CD4-positive, alpha-beta memory T cell (primary cell): ENCODE measurements at regions not wholly inside any gene's neighbourhood (a gene's known extent, or its start where the extent isn't known, plus 50 kb on each side); places are given as distances from the start of the nearest gene placed in this dataset.

Source experiments
- CTCF ChIA-PET: fragments of 350-600 bp; sonication (Branson Sonifier 250); formaldehyde crosslinking; loops from one replicate; lab custom pipeline; 2021; ENCODE audit warnings: inconsistent platforms; ENCODE audit not compliant: partially characterized antibody; lab: Charles Lee
- POLR2A ChIA-PET: fragments of 350-600 bp; sonication (Branson Sonifier 250); formaldehyde crosslinking; loops from one replicate; lab custom pipeline; 2021; ENCODE audit not compliant: partially characterized antibody; lab: Charles Lee
- DNase-seq, 5 donors: peaks; one replicate each; pipeline versions ENCODE4 v3.0.0 to v3.0.0-alpha.2; 2020 to 2022; ENCODE audit warnings: mixed read lengths in 1 of 5
- H3K27ac ChIP-seq: one replicate; pipeline ENCODE4 v1.7.0; 2013; ENCODE audit warnings: low read depth, low read length
- H3K27me3 ChIP-seq: 2 replicates; pipeline ENCODE4 v1.7.0; 2013; ENCODE audit warnings: mild to moderate bottlenecking, low read length, moderate library complexity; ENCODE audit not compliant: insufficient read depth
- H3K36me3 ChIP-seq: 2 replicates; pipeline ENCODE4 v1.7.0; 2013; ENCODE audit warnings: mild to moderate bottlenecking, low read length, moderate library complexity; ENCODE audit not compliant: insufficient read depth
- H3K4me1 ChIP-seq: 2 replicates; pipeline ENCODE4 v1.7.0; 2013; ENCODE audit warnings: mild to moderate bottlenecking, low read length, moderate library complexity; ENCODE audit not compliant: insufficient read depth
- H3K4me3 ChIP-seq, 2 donors: one replicate each; pipeline ENCODE4 v1.7.0; 2013; ENCODE audit warnings: low read length in 2 of 2, mild to moderate bottlenecking in 1 of 2
- H3K9me3 ChIP-seq, 2 donors: one replicate each; pipeline ENCODE4 v1.7.0; 2013; ENCODE audit warnings: low read length in 2 of 2, control low read depth in 1 of 2; ENCODE audit not compliant: control insufficient read depth in 1 of 2
- H3K27ac Mint-ChIP-seq, 7 donors: one replicate each; pipeline ENCODE4 v1.8.0; 2020 to 2021; ENCODE audit warnings: mixed read lengths in 7 of 7, mild to moderate bottlenecking in 6 of 7, inconsistent platforms in 3 of 7, moderate library complexity in 3 of 7
- H3K27me3 Mint-ChIP-seq, 2 donors: one replicate each; pipeline ENCODE4 v1.8.0; 2020 to 2021; ENCODE audit warnings: mixed read lengths in 2 of 2
- H3K36me3 Mint-ChIP-seq, 2 donors: one replicate each; pipeline ENCODE4 v1.8.0; 2020 to 2021; ENCODE audit warnings: mixed read lengths in 2 of 2, inconsistent platforms in 1 of 2, mild to moderate bottlenecking in 1 of 2
- H3K4me1 Mint-ChIP-seq, 4 donors: one replicate each; pipeline ENCODE4 v1.8.0; 2020 to 2021; ENCODE audit warnings: mixed read lengths in 4 of 4, mild to moderate bottlenecking in 1 of 4
- H3K4me3 Mint-ChIP-seq, 8 donors: one replicate each; pipeline ENCODE4 v1.8.0; 2020 to 2021; ENCODE audit warnings: mixed read lengths in 8 of 8, mild to moderate bottlenecking in 7 of 8, moderate library complexity in 6 of 8, inconsistent platforms in 3 of 8
- H3K9me3 Mint-ChIP-seq, 8 donors: one replicate each; pipeline ENCODE4 v1.8.0; 2020 to 2021; ENCODE audit warnings: mixed read lengths in 8 of 8, mild to moderate bottlenecking in 5 of 8, inconsistent platforms in 3 of 8, moderate library complexity in 1 of 8
- intact Hi-C: fragments of 100-400 bp; cut with micrococcal nuclease; formaldehyde crosslinking; loops from one replicate; pipeline ENCODE4 v1.15.1; 2023

DNA sequence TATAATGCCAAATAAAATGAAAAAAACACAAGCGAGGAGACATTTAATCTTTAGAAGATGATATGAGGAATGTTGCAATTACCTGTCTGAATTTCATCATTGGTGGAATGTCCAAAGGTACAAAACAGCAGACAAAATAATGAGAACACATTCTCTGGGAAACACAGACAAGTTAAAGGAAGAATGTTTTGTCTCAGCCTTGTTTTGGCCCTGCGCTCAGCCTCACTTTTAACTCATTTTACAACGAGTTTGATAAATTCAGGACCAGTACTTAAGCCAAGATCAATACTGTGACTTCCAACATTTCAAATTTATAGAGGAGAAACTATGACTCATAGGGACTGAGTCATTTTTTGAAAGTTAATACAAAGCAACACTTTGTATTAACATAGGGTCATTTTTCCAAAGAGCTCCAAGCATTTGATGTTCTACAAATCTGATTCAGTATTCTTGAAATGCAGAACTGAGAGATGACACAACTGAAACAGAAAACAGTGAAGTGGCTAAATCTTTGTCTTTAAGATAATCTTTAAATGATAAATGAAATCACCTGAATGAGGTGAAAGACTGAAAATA, 833.2 kb upstream of the CHAC2 start:
- POLR2A ChIA-PET = no interaction called here
- no peak overlapping the region for H3K27ac Mint-ChIP-seq
- H3K4me1 ChIP-seq = no peaks in the 10 kb centered on the region
- CTCF ChIA-PET = no interaction called here
- no peak for DNase-seq
- no peak overlapping the region for H3K4me3 ChIP-seq
- peaks cover 0 to 8% (median 2%) of the 10 kb centered on the region in 4 donors for H3K4me1 Mint-ChIP-seq
- no peaks in the 10 kb centered on the region for H3K36me3 ChIP-seq
- no peaks in the 10 kb centered on the region for H3K36me3 Mint-ChIP-seq
- intact Hi-C loops = no loop called here
- no peak overlapping the region for H3K27ac ChIP-seq
- H3K27me3 Mint-ChIP-seq = no peaks in the 10 kb centered on the region
- no peaks in the 10 kb centered on the region for H3K27me3 ChIP-seq
- no peaks in the 10 kb centered on the region for H3K9me3 ChIP-seq
- H3K4me3 Mint-ChIP-seq = no peak overlapping the region
- peaks cover 0 to 8% (median 3%) of the 10 kb centered on the region in 8 donors for H3K9me3 Mint-ChIP-seq

- no peaks in the 10 kb centered on the region for H3K4me1 ChIP-seq
- no peak overlapping the region for H3K27ac Mint-ChIP-seq
- CTCF ChIA-PET = no interaction called here
- H3K27me3 ChIP-seq = no peaks in the 10 kb centered on the region
- no peak for DNase-seq
- no peak overlapping the region for H3K4me3 Mint-ChIP-seq
- peaks cover 0 to 8% (median 2%) of the 10 kb centered on the region in 4 donors for H3K4me1 Mint-ChIP-seq
- POLR2A ChIA-PET = no interaction called here
- no peak overlapping the region for H3K27ac ChIP-seq
- H3K36me3 Mint-ChIP-seq = no peaks in the 10 kb centered on the region
- no peak overlapping the region for H3K4me3 ChIP-seq
- H3K27me3 Mint-ChIP-seq = no peaks in the 10 kb centered on the region
- intact Hi-C loops = no loop called here
- no peaks in the 10 kb centered on the region for H3K36me3 ChIP-seq
- H3K9me3 ChIP-seq = no peaks in the 10 kb centered on the region
- H3K9me3 Mint-ChIP-seq = peaks cover 0 to 12% (median 4%) of the 10 kb centered on the region in 8 donors
These were observed 833.7 kb upstream of the CHAC2 start for GRCh38 chr2:52933878-52934277.

GRCh38 chr2:52931660-52932059, 835.9 kb upstream of the CHAC2 start:
- H3K27me3 Mint-ChIP-seq = no peaks in the 10 kb centered on the region
- no peak for DNase-seq
- H3K36me3 Mint-ChIP-seq = no peaks in the 10 kb centered on the region
- H3K4me1 Mint-ChIP-seq = peaks cover 0 to 8% (median 2%) of the 10 kb centered on the region in 4 donors
- H3K4me3 Mint-ChIP-seq = no peak overlapping the region
- no peaks in the 10 kb centered on the region for H3K4me1 ChIP-seq
- no peak overlapping the region for H3K27ac ChIP-seq
- H3K9me3 Mint-ChIP-seq = peaks cover 0 to 12% (median 4%) of the 10 kb centered on the region in 8 donors
- H3K27ac Mint-ChIP-seq = no peak overlapping the region
- POLR2A ChIA-PET = no interaction called here
- no peaks in the 10 kb centered on the region for H3K27me3 ChIP-seq
- CTCF ChIA-PET = no interaction called here
- no peak overlapping the region for H3K4me3 ChIP-seq
- H3K36me3 ChIP-seq = no peaks in the 10 kb centered on the region
- intact Hi-C loops = no loop called here
- H3K9me3 ChIP-seq = no peaks in the 10 kb centered on the region

DNA sequence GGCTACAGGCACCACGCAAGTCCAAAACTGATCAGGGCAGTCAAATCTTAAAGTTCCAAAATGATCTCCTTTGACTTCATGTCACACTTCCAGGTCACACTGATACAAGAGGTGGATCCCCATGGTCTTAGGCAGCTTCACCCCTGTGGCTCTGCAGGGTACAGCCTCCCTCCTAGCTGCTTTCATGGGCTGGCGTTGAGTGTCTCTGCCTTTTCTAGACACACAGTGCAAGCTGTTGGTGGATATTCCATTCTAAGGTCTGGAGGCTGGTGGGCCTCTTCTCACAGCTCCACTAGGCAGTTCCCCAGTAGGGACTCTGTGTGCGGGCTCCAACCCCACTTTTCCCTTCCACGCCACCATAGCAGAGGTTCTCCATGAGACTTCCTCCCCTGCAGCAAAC, 838.2 kb upstream of the CHAC2 start:
- H3K36me3 Mint-ChIP-seq = no peaks in the 10 kb centered on the region
- H3K4me1 Mint-ChIP-seq = peaks cover 0 to 3% (median under 1%) of the 10 kb centered on the region in 4 donors

DNA sequence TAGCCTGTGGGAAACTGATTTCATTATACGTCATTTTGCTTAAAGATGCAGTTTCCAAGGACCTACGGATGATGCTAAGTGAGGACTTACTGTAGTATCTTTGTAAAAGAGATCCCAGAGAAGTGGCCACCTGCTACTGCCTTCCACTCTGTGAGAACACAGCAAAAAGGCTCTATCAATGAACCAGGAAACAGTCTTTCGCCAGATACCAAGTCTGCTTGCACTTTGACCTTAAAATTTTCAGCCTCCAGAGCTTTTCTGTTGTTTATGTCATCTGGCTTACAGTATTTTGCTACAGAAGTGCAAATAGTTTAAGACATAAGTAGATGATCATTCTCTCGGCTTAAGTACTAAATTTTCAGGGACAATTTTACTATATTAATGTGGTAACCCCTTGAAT, 847.9 kb upstream of the CHAC2 start:
- no peak overlapping the region for H3K4me3 ChIP-seq
- Mint-ChIP-seq H3K4me3 (no peak overlapping the region), H3K27me3 (no peaks in the 10 kb centered on the region), H3K9me3 (peaks cover 0 to 4% (median 0%) of the 10 kb centered on the region in 8 donors), H3K27ac (no peak overlapping the region), H3K36me3 (no peaks in the 10 kb centered on the region), H3K4me1 (no peaks in the 10 kb centered on the region)
- no peaks in the 10 kb centered on the region for H3K27me3 ChIP-seq
- DNase-seq = no peak
- H3K4me1 ChIP-seq = no peaks in the 10 kb centered on the region
- H3K27ac ChIP-seq = no peak overlapping the region
- intact Hi-C loops = no loop called here
- H3K9me3 ChIP-seq = no peaks in the 10 kb centered on the region
- POLR2A ChIA-PET = no interaction called here
- H3K36me3 ChIP-seq = no peaks in the 10 kb centered on the region
- CTCF ChIA-PET = no interaction called here

More for the DNA sequence above, 838.2 kb upstream of the CHAC2 start:
- no peak overlapping the region for H3K4me3 ChIP-seq
- ChIA-PET POLR2A (no interaction called here), CTCF (no interaction called here)
- peaks cover 0 to 12% (median 6%) of the 10 kb centered on the region in 8 donors for H3K9me3 Mint-ChIP-seq
- H3K27me3 Mint-ChIP-seq = no peaks in the 10 kb centered on the region
- intact Hi-C loops = no loop called here
- no peak overlapping the region for H3K27ac ChIP-seq
- DNase-seq = no peak
- no peak overlapping the region for H3K27ac Mint-ChIP-seq
- no peak overlapping the region for H3K4me3 Mint-ChIP-seq
- H3K27me3 ChIP-seq = no peaks in the 10 kb centered on the region
- no peaks in the 10 kb centered on the region for H3K4me1 ChIP-seq
- no peaks in the 10 kb centered on the region for H3K36me3 ChIP-seq
- H3K9me3 ChIP-seq = no peaks in the 10 kb centered on the region

- CTCF ChIA-PET = no interaction called here
- Mint-ChIP-seq H3K27me3 (no peaks in the 10 kb centered on the region), H3K9me3 (peaks cover 0 to 4% (median 0%) of the 10 kb centered on the region in 8 donors), H3K36me3 (no peaks in the 10 kb centered on the region), H3K4me1 (no peaks in the 10 kb centered on the region), H3K4me3 (no peak overlapping the region), H3K27ac (no peak overlapping the region)
- no peak overlapping the region for H3K27ac ChIP-seq
- no peak for DNase-seq
- no peaks in the 10 kb centered on the region for H3K27me3 ChIP-seq
- no peaks in the 10 kb centered on the region for H3K9me3 ChIP-seq
- POLR2A ChIA-PET = no interaction called here
- no peak overlapping the region for H3K4me3 ChIP-seq
- no peaks in the 10 kb centered on the region for H3K36me3 ChIP-seq
- intact Hi-C loops = no loop called here
- H3K4me1 ChIP-seq = no peaks in the 10 kb centered on the region
These were observed 849.1 kb upstream of the CHAC2 start for GRCh38 chr2:52918551-52918950.

DNA sequence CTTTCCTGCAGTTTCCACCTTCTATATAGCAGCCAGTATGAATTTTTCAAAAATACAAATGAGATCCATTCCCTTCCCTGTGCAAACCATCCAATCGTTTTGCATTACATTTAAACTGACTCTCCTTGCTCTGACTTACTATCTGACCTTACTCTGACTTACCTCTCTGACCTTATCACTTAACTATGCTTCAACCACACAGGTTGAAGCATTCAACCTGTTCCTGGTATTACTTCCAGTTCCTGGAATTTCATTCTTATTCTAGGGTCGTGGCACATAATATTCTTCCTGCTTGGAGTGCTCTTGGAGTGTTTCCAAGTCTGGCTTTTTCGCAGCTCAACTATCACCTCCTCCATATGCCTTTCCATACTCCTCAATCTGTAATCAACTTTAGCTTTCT, 850.6 kb upstream of the CHAC2 start:
- no peaks in the 10 kb centered on the region for H3K36me3 ChIP-seq
- H3K27ac ChIP-seq = no peak overlapping the region
- no peaks in the 10 kb centered on the region for H3K27me3 Mint-ChIP-seq
- no peak overlapping the region for H3K4me3 Mint-ChIP-seq
- H3K4me1 ChIP-seq = no peaks in the 10 kb centered on the region
- H3K27me3 ChIP-seq = no peaks in the 10 kb centered on the region
- H3K9me3 ChIP-seq = no peaks in the 10 kb centered on the region
- no peak overlapping the region for H3K4me3 ChIP-seq
- H3K4me1 Mint-ChIP-seq = no peaks in the 10 kb centered on the region
- POLR2A ChIA-PET = no interaction called here
- no peaks in the 10 kb centered on the region for H3K36me3 Mint-ChIP-seq
- no peak overlapping the region for H3K27ac Mint-ChIP-seq
- CTCF ChIA-PET = no interaction called here
- intact Hi-C loops = no loop called here
- DNase-seq = no peak
- peaks cover 0 to 4% (median 0%) of the 10 kb centered on the region in 8 donors for H3K9me3 Mint-ChIP-seq
